ENCODE measurements at regions not wholly inside any gene's neighbourhood (a gene's known extent, or its start where the extent isn't known, plus 50 kb on each side); places are given as distances from the start of the nearest gene placed in this dataset.

DNA sequence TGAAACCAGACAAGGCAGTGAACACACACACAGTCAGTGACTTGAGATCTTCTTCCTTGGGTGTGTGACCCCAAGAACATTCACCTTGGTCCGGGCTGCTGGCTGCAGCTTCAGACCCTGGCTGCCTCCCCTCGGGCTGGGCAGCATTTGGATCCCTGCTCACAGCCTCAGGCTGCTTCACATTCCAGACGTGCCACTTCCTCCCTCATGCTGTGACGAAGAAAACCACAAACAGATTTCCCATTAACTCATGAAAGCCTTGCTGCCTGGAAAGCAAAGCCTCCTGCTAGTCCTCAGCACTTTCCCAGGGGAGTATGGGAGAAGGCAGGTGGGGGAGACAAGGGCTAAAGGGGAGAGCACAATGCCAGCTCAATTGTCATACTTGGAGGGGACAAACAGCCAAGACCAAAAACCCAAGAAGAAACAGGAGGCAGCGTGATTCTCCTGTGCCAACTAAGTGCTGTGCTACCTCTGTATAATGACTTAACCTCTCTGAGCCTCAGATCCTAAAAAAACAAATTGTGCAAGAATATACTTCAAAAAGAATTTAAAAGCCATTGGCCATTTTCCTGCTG, 594.6 kb upstream of the BRINP1 start:
- dilution Hi-C loops (cut with MboI; ENCODE audit: extremely low pct_ligation_motif_present, low sequenced_read_pairs): no loop called here
- Histone ChIP-seq H3K4me1 (ENCODE audit: control insufficient read depth, extremely low read depth, insufficient read depth, low read length) (no peaks in the 10 kb centered on the region), H3K9me1 (replicated peaks; ENCODE audit: control insufficient read depth, extremely low read depth, insufficient read depth, low read length) (no peaks in the 10 kb centered on the region), H3K27me3 (ENCODE audit: control insufficient read depth in 2 of 2, insufficient read depth in 2 of 2, low read length in 2 of 2) (no peaks in the 10 kb centered on the region), H4K20me1 (replicated peaks; ENCODE audit: control insufficient read depth, extremely low read depth, insufficient read depth, low read length) (no peaks in the 10 kb centered on the region), H3K9ac (replicated peaks; ENCODE audit: extremely low read depth, insufficient read depth, low read length) (no peak overlapping the region), H3K36me3 (ENCODE audit: control insufficient read depth in 2 of 2, extremely low read depth in 1 of 2, insufficient read depth in 2 of 2, low read length in 2 of 2) (no peaks in the 10 kb centered on the region), H2AFZ (ENCODE audit: low read depth, low read length) (no peak overlapping the region), H3K9me3 (replicated peaks; ENCODE audit: control insufficient read depth, insufficient read depth, low read length) (no peaks in the 10 kb centered on the region), H3K4me2 (ENCODE audit: insufficient read depth, low read length) (no peak overlapping the region), H3K4me3 (replicated peaks in 1 of 3; ENCODE audit: insufficient read depth in 1 of 3, low read depth in 1 of 3, low read length in 3 of 3) (no peak overlapping the region), H3K27ac (ENCODE audit: insufficient read depth, low read depth, low read length) (no peak overlapping the region), H3K79me2 (ENCODE audit: control insufficient read depth, insufficient read depth, low read length) (no peaks in the 10 kb centered on the region)
- no TSS peak for BruUV-seq (replicated peaks)
- POLR2A ChIA-PET: no interaction called here
- CTCF ChIA-PET: interaction anchor here (1.2 to 2.0 kb wide), 2 partner anchors 403 to 513 kb away, joined by 3 to 6 read pairs; no protein-coding TSS in a partner anchor
- DNase-seq (ENCODE audit: low read depth, low spot score) (no peak), FAIRE-seq (no peak)
- intact Hi-C loops (cut with micrococcal nuclease): loop anchor here (5.0 to 10.0 kb wide), 2 partner anchors 568 to 589 kb away; no protein-coding TSS in a partner anchor
- no peak for TF ChIP-seq POLR2AphosphoS5 (IDR thresholded peaks at IDR 0.05; ENCODE audit: insufficient read depth, low read depth, low read length)
- no peak for TF ChIP-seq POLR2A (IDR thresholded peaks at IDR 0.05; ENCODE audit: low read depth, low read length)
- TF ChIP-seq, protein P1, sequence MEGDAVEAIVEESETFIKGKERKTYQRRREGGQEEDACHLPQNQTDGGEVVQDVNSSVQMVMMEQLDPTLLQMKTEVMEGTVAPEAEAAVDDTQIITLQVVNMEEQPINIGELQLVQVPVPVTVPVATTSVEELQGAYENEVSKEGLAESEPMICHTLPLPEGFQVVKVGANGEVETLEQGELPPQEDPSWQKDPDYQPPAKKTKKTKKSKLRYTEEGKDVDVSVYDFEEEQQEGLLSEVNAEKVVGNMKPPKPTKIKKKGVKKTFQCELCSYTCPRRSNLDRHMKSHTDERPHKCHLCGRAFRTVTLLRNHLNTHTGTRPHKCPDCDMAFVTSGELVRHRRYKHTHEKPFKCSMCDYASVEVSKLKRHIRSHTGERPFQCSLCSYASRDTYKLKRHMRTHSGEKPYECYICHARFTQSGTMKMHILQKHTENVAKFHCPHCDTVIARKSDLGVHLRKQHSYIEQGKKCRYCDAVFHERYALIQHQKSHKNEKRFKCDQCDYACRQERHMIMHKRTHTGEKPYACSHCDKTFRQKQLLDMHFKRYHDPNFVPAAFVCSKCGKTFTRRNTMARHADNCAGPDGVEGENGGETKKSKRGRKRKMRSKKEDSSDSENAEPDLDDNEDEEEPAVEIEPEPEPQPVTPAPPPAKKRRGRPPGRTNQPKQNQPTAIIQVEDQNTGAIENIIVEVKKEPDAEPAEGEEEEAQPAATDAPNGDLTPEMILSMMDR (IDR thresholded peaks at IDR 0.05; ENCODE audit: extremely low read depth in 1 of 2, insufficient read depth in 1 of 2, low read depth in 1 of 2, low read length in 2 of 2): no peak
- TF ChIP-seq MYC (IDR thresholded peaks at IDR 0.05; ENCODE audit: low read depth, low read length): no peak
- TF ChIP-seq, protein P2, sequence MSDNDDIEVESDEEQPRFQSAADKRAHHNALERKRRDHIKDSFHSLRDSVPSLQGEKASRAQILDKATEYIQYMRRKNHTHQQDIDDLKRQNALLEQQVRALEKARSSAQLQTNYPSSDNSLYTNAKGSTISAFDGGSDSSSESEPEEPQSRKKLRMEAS (IDR thresholded peaks at IDR 0.05; ENCODE audit: insufficient read depth, insufficient read length): no peak
- no peak for TF ChIP-seq JUN (IDR thresholded peaks at IDR 0.05; ENCODE audit: borderline replicate concordance, insufficient read depth, insufficient read length, low read depth)
- no peak for TF ChIP-seq EZH2 (IDR thresholded peaks at IDR 0.05; ENCODE audit: borderline replicate concordance, low read depth, low read length, severe bottlenecking)
- no peak for TF ChIP-seq FOS (IDR thresholded peaks at IDR 0.05; ENCODE audit: borderline replicate concordance, insufficient read depth, low read length)
- no peak for TF ChIP-seq GATA2 (IDR thresholded peaks at IDR 0.05; ENCODE audit: insufficient read depth, insufficient read length, low read depth, low read length)

All from endothelial cell of umbilical vein (primary cell).